GM20000 (cell line): ENCODE measurements at regions not wholly inside any gene's neighbourhood (a gene's known extent, or its start where the extent isn't known, plus 50 kb on each side); places are given as distances from the start of the nearest gene placed in this dataset.

Source experiments
- DNase-seq: peaks from one replicate; pipeline ENCODE4 v3.0.0; 2012; ENCODE audit warnings: low spot score
- TF ChIP-seq, protein P1 (sequence below): IDR thresholded peaks from 2 replicates; pipeline ENCODE4 v1.5.1; 2012; ENCODE audit warnings: mild to moderate bottlenecking, control low read depth; ENCODE audit errors: extremely low read depth, missing control alignments

DNA sequence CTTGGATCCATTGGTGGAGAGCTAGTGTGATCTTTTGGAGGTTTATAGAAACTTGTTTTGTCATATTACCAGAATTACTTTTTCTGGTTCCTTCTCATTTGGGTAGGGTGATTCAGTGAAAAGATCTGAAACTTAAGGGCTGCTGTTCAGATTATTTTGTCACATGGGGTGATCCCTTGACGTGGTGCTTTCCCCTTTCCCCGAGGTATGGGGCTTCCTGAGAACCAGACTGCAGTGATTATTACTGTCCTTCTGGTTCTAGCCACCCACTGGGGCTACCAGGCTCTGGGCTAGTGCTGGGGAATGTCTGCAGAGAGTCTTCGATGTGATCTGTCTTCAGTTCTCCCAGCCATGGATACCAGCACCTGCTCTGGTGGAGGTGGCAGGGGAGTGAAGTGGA lies 1030.0 kb downstream of the GRM8 start:
- TF ChIP-seq, protein P1, sequence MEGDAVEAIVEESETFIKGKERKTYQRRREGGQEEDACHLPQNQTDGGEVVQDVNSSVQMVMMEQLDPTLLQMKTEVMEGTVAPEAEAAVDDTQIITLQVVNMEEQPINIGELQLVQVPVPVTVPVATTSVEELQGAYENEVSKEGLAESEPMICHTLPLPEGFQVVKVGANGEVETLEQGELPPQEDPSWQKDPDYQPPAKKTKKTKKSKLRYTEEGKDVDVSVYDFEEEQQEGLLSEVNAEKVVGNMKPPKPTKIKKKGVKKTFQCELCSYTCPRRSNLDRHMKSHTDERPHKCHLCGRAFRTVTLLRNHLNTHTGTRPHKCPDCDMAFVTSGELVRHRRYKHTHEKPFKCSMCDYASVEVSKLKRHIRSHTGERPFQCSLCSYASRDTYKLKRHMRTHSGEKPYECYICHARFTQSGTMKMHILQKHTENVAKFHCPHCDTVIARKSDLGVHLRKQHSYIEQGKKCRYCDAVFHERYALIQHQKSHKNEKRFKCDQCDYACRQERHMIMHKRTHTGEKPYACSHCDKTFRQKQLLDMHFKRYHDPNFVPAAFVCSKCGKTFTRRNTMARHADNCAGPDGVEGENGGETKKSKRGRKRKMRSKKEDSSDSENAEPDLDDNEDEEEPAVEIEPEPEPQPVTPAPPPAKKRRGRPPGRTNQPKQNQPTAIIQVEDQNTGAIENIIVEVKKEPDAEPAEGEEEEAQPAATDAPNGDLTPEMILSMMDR, result no peak
- no peak for DNase-seq

GRCh38 chr7:126215785-126216184 lies 1037.0 kb downstream of the GRM8 start:
- TF ChIP-seq, protein P1, result no peak
- DNase-seq, result no peak

GRCh38 chr7:126213876-126214275 lies 1038.9 kb downstream of the GRM8 start:
- TF ChIP-seq, protein P1, result no peak
- no peak for DNase-seq

DNA sequence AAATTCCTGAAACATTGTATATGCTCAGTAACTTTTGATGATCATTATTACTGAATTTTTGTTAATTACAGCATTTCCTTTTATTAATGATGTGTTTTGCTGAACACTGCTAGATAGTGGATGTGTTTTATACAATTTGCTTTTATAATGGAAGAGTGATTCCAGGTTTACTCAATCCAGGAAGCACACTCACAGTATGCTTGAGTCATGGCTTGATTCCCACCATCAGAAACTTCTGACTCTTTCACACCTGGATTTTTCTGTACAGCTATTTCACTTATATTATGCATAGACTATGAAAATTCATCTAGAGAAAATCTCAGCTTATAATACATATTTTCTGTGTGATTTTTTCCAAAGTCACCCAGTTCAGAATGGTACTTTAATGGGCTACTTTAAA lies 1040.9 kb downstream of the GRM8 start:
- DNase-seq, result no peak
- TF ChIP-seq, protein P1, result no peak

DNA sequence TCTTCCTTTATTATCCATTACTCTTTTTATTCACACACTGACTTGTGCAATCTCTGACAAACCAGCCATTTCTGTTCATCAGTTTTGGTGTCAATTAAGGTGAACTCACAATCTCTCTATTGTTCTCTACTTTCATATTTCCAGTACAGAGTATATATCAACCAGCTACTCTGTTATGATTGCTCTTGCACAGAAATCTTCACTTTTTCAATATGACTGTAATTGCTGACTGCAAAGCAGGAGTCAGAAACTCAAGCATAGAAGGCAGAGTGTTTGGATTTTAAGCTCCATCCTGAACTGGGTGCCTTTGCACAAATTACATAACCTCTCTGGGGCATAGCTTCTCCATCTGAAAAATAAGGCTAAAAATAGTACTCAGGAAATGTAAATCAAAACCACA lies 1042.0 kb downstream of the GRM8 start:
- TF ChIP-seq, protein P1, result no peak

GRCh38 chr7:126203185-126203584 lies 1049.6 kb downstream of the GRM8 start:
- no peak for DNase-seq
- TF ChIP-seq, protein P1, result no peak

More for the DNA sequence above, 1042.0 kb downstream of the GRM8 start:
- no peak for DNase-seq

DNA sequence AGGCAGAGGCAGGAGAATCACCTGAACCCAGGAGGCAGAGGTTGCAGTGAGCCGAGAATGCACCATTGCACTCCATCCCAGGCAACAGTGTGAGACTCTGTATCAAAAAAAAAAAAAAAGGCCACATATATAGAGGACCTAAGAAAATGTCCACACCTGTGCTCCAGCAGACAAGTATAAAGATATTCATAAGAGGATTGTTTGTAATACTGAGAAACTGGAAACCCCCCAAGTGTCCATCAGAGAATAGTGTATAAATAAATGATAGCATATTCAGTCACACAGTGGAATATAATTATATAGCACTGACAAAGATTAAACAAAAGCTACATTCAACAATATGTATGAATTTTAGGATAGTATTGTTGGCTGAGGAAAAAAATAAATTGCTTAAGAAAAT lies 1050.6 kb downstream of the GRM8 start:
- DNase-seq, result no peak
- TF ChIP-seq, protein P1, result no peak
